H1 (cell line): ENCODE measurements at regions not wholly inside any gene's neighbourhood (a gene's known extent, or its start where the extent isn't known, plus 50 kb on each side); places are given as distances from the start of the nearest gene placed in this dataset.

ENCODE experiments used
- CTCF ChIA-PET: fragments of 300-600 bp; sonication (Branson Sonifier 250); formaldehyde crosslinking; loops from one replicate; lab custom pipeline; 2021; ENCODE audit not compliant: partially characterized antibody; lab: Charles Lee
- POLR2A ChIA-PET: fragments of 300-600 bp; sonication (Branson Sonifier 250); formaldehyde crosslinking; loops from one replicate; lab custom pipeline; 2021; ENCODE audit warnings: inconsistent platforms; ENCODE audit not compliant: partially characterized antibody; lab: Charles Lee
- DNase-seq, 2 experiments: peaks; one replicate each; pipeline versions ENCODE4 v3.0.0 to v3.0.0-alpha.2; 2010 to 2022; ENCODE audit warnings: low spot score in 2 of 2, low read depth in 1 of 2, mixed read lengths in 1 of 2
- FAIRE-seq: peaks from 2 replicates; lab custom pipeline; 2011; peaks lifted over from hg19 to GRCh38; lab: Jason Lieb, UNC
- H2AFZ ChIP-seq: 2 replicates; pipeline ENCODE4 v1.8.1; 2012; ENCODE audit warnings: low read length, inconsistent platforms
- H2AK5ac ChIP-seq: 2 replicates; pipeline ENCODE4 v1.6.1; 2013; ENCODE audit warnings: low read depth, low read length
- H2BK120ac ChIP-seq: replicated peaks from 2 replicates; pipeline ENCODE3; 2013; ENCODE audit warnings: low read depth, low read length, inconsistent platforms
- H2BK12ac ChIP-seq: 2 replicates; pipeline ENCODE4 v1.6.1; 2013; ENCODE audit warnings: low read depth, low read length
- H2BK15ac ChIP-seq: 2 replicates; pipeline ENCODE4 v1.6.1; 2013; ENCODE audit warnings: low read length
- H2BK20ac ChIP-seq: 2 replicates; pipeline ENCODE4 v1.6.1; 2013; ENCODE audit warnings: low read length
- H2BK5ac ChIP-seq: 2 replicates; pipeline ENCODE4 v1.6.1; 2013; ENCODE audit warnings: low read depth, low read length
- H3K14ac ChIP-seq: 2 replicates; pipeline ENCODE4 v1.6.1; 2013; ENCODE audit warnings: inconsistent platforms; ENCODE audit not compliant: insufficient read length
- H3K18ac ChIP-seq: 2 replicates; pipeline ENCODE4 v1.6.1; 2013; ENCODE audit warnings: low read length; ENCODE audit errors: extremely low read depth
- H3K23ac ChIP-seq: 2 replicates; pipeline ENCODE4 v1.6.1; 2013; ENCODE audit warnings: inconsistent platforms; ENCODE audit not compliant: insufficient read length
- H3K23me2 ChIP-seq: 2 replicates; pipeline ENCODE4 v1.6.1; 2013; ENCODE audit warnings: low read depth, low read length
- H3K27ac ChIP-seq: 2 replicates; pipeline ENCODE4 v1.6.1; 2011; ENCODE audit warnings: low read depth, low read length, inconsistent platforms
- H3K27me3 ChIP-seq, 4 experiments: replicated peaks in 1 of 4; 1 replicate in 1 of 4; 2 replicates in 3 of 4; pipeline versions ENCODE4 v1.6.1 to v1.8.1; 2011 to 2013; ENCODE audit warnings: low read length in 3 of 4, mild to moderate bottlenecking in 3 of 4, inconsistent platforms in 2 of 4, mixed read lengths in 2 of 4, moderate library complexity in 1 of 4; ENCODE audit not compliant: control insufficient read depth in 3 of 4, insufficient read depth in 3 of 4; ENCODE audit errors: extremely low read depth in 1 of 4
- H3K36me3 ChIP-seq, 4 experiments: 2 replicates each; pipeline versions ENCODE4 v1.6.1 to v1.8.1; 2011 to 2013; ENCODE audit warnings: mild to moderate bottlenecking in 4 of 4, low read length in 3 of 4, moderate library complexity in 2 of 4, control low read depth in 1 of 4, inconsistent platforms in 1 of 4; ENCODE audit not compliant: insufficient read depth in 4 of 4, control insufficient read depth in 2 of 4
- H3K4ac ChIP-seq: replicated peaks from 2 replicates; pipeline ENCODE3; 2013; ENCODE audit warnings: low read length, low read depth, mixed read lengths, inconsistent platforms; ENCODE audit not compliant: insufficient read length
- H3K4me1 ChIP-seq, 4 experiments: replicated peaks in 1 of 4; 1 replicate in 1 of 4; 2 replicates in 3 of 4; pipeline versions ENCODE4 v1.6.1 to v1.8.1; 2011 to 2013; ENCODE audit warnings: low read length in 3 of 4, inconsistent platforms in 2 of 4, mixed read lengths in 1 of 4; ENCODE audit not compliant: insufficient read depth in 4 of 4, control insufficient read depth in 3 of 4
- H3K4me2 ChIP-seq, 2 experiments: 2 replicates each; pipeline versions ENCODE4 v1.6.1 to v1.8.1; 2011 to 2013; ENCODE audit warnings: low read depth in 2 of 2, low read length in 2 of 2, control low read depth in 1 of 2, inconsistent platforms in 1 of 2, mild to moderate bottlenecking in 1 of 2; ENCODE audit not compliant: insufficient read depth in 1 of 2
- H3K4me3 ChIP-seq, 4 experiments: fragments of 200-600, 300-600 bp in 1 of 4; sonication (generic), shearing (Covaris generic), sonication (Bioruptor Twin) in 1 of 4; 2 replicates each; pipeline versions ENCODE4 v1.5.1 to v1.8.1; 2011 to 2016; ENCODE audit warnings: low read length in 4 of 4, low read depth in 3 of 4, control low read depth in 2 of 4, inconsistent platforms in 2 of 4, mild to moderate bottlenecking in 2 of 4, mixed read lengths in 1 of 4, moderate library complexity in 1 of 4; ENCODE audit not compliant: insufficient read depth in 2 of 4; ENCODE audit errors: extremely low read depth in 1 of 4
- H3K56ac ChIP-seq: replicated peaks from 2 replicates; pipeline ENCODE3; 2013; ENCODE audit warnings: low read depth, mild to moderate bottlenecking, mixed read lengths, low read length, inconsistent platforms; ENCODE audit not compliant: insufficient read length
- H3K79me1 ChIP-seq: 2 replicates; pipeline ENCODE4 v1.6.1; 2013; ENCODE audit warnings: low read depth, low read length, control low read depth
- H3K79me2 ChIP-seq, 2 experiments: 2 replicates each; pipeline versions ENCODE4 v1.6.1 to v1.8.1; 2012 to 2013; ENCODE audit warnings: low read length in 2 of 2, mild to moderate bottlenecking in 2 of 2, inconsistent platforms in 1 of 2; ENCODE audit not compliant: insufficient read depth in 2 of 2, control insufficient read depth in 1 of 2
- H3K9ac ChIP-seq, 4 experiments: replicated peaks in 1 of 4; 1 replicate in 1 of 4; 2 replicates in 3 of 4; pipeline versions ENCODE4 v1.6.1 to v1.8.1; 2011 to 2013; ENCODE audit warnings: low read depth in 3 of 4, low read length in 3 of 4, control low read depth in 2 of 4, mild to moderate bottlenecking in 2 of 4, moderate library complexity in 2 of 4, inconsistent platforms in 1 of 4; ENCODE audit errors: extremely low read depth in 1 of 4
- H3K9me3 ChIP-seq, 2 experiments: 2 replicates each; pipeline versions ENCODE4 v1.6.1 to v1.8.1; 2012 to 2013; ENCODE audit warnings: mild to moderate bottlenecking in 2 of 2, moderate library complexity in 2 of 2, control low read depth in 1 of 2, inconsistent platforms in 1 of 2, low read depth in 1 of 2, low read length in 1 of 2, mixed read lengths in 1 of 2; ENCODE audit not compliant: insufficient read depth in 2 of 2
- H4K20me1 ChIP-seq, 2 experiments: replicated peaks in 1 of 2; 2 replicates each; pipeline versions ENCODE3 to v1.8.1; 2011 to 2013; ENCODE audit warnings: inconsistent platforms in 2 of 2, low read length in 2 of 2, mild to moderate bottlenecking in 1 of 2; ENCODE audit not compliant: insufficient read depth in 2 of 2, control insufficient read depth in 1 of 2
- H4K5ac ChIP-seq: 2 replicates; pipeline ENCODE4 v1.6.1; 2013; ENCODE audit warnings: low read length, low read depth, mixed read lengths, inconsistent platforms; ENCODE audit not compliant: insufficient read length
- H4K8ac ChIP-seq: 2 replicates; pipeline ENCODE4 v1.8.0; 2013; ENCODE audit warnings: mild to moderate bottlenecking, moderate library complexity, low read length, inconsistent platforms; ENCODE audit not compliant: insufficient read depth; ENCODE audit errors: extremely low read depth
- H4K91ac ChIP-seq: replicated peaks from 2 replicates; pipeline ENCODE3; 2013; ENCODE audit warnings: low read length, mixed read lengths, inconsistent platforms; ENCODE audit not compliant: insufficient read length
- KDM5A ChIP-seq: fragments of 200-600 bp; IDR thresholded peaks from 2 replicates; pipeline ENCODE4 v1.7.1; 2012; ENCODE audit warnings: mild to moderate bottlenecking, low read length, inconsistent platforms, mixed read lengths
- SAP30 ChIP-seq: fragments of 300-600 bp; sonication (generic); IDR thresholded peaks from 2 replicates; pipeline ENCODE4 v1.7.1; 2012; ENCODE audit warnings: low read length, moderate library complexity, mild to moderate bottlenecking, inconsistent platforms; ENCODE audit not compliant: insufficient read depth, insufficient replicate concordance
- SP2 ChIP-seq: IDR thresholded peaks from 2 replicates; pipeline ENCODE4 v1.6.1; 2012; ENCODE audit warnings: mild to moderate bottlenecking, low read length, inconsistent platforms
- TCF12 ChIP-seq: IDR thresholded peaks from 2 replicates; pipeline ENCODE4 v1.6.1; 2011; ENCODE audit warnings: low read depth, mild to moderate bottlenecking, low read length
- WGBS, 2 experiments: shearing (Covaris generic) in 1 of 2; methylation state at CpG; one replicate each; pipeline versions ENCODE4 v1.1.6 to v1.1.7; 2013 to 2015; ENCODE audit warnings: low lambda C conversion rate in 2 of 2, mixed read lengths in 2 of 2, inconsistent platforms in 1 of 2, low coverage in 1 of 2, missing lambda C conversion rate in 1 of 2; ENCODE audit not compliant: insufficient replicate concordance in 2 of 2, insufficient coverage in 1 of 2, insufficient read length in 1 of 2; ENCODE audit errors: extremely low coverage in 1 of 2, missing lambda C conversion rate in 1 of 2; 5-methylcytosine and 5-hydroxymethylcytosine counted together

DNA sequence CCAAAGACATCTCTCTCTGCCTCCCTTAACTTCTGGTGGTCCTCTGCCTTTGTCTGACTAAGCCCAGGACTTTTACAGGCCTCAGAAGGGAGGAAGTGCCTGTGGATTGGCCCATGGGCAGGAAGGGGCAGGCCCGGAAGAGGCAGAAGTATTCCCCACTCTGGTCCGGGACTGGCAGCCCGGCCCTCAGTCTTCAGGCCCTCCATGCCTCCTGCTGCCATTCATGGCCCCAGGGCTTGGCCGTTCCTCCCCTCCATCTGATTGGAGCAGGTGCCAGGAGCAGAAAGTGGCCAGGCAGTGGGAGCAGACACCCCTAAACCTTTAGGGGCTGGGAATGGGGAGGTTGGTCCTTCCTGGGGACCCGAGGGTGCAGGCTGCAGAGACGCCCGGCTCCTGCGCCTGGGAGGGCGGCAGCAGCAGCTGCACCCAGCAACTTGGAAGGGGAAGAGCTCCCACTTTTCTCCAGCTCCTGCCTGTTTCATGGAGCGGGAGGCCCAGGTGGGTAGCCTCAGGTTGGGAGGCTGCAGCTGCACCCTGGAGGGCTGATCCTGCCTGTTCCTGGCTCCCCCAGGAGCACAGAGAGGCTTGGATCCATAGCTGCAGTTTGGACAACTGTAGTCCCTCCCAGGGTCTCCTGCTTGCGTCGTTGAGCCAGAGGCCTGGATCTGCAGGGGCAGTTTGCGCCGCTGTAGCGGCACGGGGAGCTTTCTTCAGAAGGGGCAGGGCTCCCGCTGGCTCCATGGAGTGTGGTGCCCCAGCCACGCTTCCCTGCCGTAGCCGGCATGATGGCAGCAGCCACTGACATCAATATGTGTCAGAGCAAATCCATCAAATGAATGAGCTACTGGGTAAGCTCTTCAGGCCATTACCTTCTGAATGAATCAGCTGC, 661.5 kb upstream of the NUDT12 start:
- no peak overlapping the region for H3K56ac ChIP-seq
- H4K5ac ChIP-seq = no peak overlapping the region
- no peaks in the 10 kb centered on the region for H3K36me3 ChIP-seq
- no peak overlapping the region for H2BK15ac ChIP-seq
- no peaks in the 10 kb centered on the region for H3K79me2 ChIP-seq
- H3K4me2 ChIP-seq = no peak overlapping the region
- H3K79me1 ChIP-seq = no peaks in the 10 kb centered on the region
- no peak overlapping the region for H4K91ac ChIP-seq
- ChIA-PET POLR2A (no interaction called here), CTCF (no interaction called here)
- no peak overlapping the region for H3K9ac ChIP-seq
- no peaks in the 10 kb centered on the region for H3K23me2 ChIP-seq
- H3K4ac ChIP-seq = no peak overlapping the region
- no peak overlapping the region for H2AK5ac ChIP-seq
- no peak overlapping the region for H3K4me3 ChIP-seq
- no peaks in the 10 kb centered on the region; a peak in 1 of 4 replicates for H3K9me3 ChIP-seq
- no peak overlapping the region for H2BK20ac ChIP-seq
- TF ChIP-seq SP2 = no peak
- no peak for TF ChIP-seq TCF12
- no peak for TF ChIP-seq KDM5A
- no peak for TF ChIP-seq SAP30
- TF ChIP-seq, all 59 proteins: peak for 0
- DNase-seq (no peak), FAIRE-seq (no peak)
- WGBS, 2 experiments = 94% methylated on average over 19 of the region's 20 CpGs; no CpG with 5 or more reads in 1 of the 2 experiments
- Histone ChIP-seq H3K27me3 (no peaks in the 10 kb centered on the region), H2BK120ac (no peak overlapping the region), H2BK12ac (no peak overlapping the region), H4K20me1 (no peaks in the 10 kb centered on the region), H3K27ac (no peak overlapping the region), H3K4me1 (no peaks in the 10 kb centered on the region), H2BK5ac (no peak overlapping the region), H3K23ac (no peak overlapping the region), H3K14ac (no peak overlapping the region), H3K18ac (no peak overlapping the region), H2AFZ (no peak overlapping the region), H4K8ac (no peak overlapping the region; the same call in 1 of the 2 replicates)
